ENCODE measurements at regions not wholly inside any gene's neighbourhood (a gene's known extent, or its start where the extent isn't known, plus 50 kb on each side); places are given as distances from the start of the nearest gene placed in this dataset.

DNA sequence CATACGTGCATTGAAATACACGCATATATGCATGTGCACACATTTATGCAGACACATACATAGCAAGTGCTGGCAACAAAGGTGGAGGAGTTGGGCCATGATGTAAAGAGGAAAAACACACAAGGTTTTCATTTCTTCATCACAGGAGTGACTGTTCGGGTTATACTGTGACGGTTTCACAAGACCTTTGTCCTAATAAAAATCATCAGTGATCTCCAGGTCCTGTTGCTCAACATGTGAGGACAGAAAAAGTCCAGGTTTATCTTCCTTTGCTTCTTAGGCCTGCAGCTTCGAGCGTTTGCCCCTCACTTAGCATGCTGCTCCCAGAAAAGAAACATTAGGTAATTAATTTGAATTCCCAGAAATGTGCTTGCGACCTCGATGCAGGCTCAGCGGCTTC lies 1260.0 kb upstream of the TMEM132C start:
- Histone ChIP-seq H3K4me1 (ENCODE audit: control insufficient read depth in 2 of 2, insufficient read depth in 1 of 2, low read depth in 1 of 2, low read length in 2 of 2) (peaks cover 0 to 1% of the 10 kb centered on the region in 2 donors), H3K27ac (replicated peaks; ENCODE audit: low read length) (no peak overlapping the region), H2BK15ac (ENCODE audit: low read length) (no peak overlapping the region), H3K14ac (ENCODE audit: low read length) (no peak overlapping the region), H2BK5ac (ENCODE audit: low read length) (no peak overlapping the region), H3K23ac (ENCODE audit: low read depth, low read length, poor library complexity) (no peak overlapping the region), H3K79me1 (ENCODE audit: low read depth, low read length) (no peaks in the 10 kb centered on the region), H3K4ac (ENCODE audit: low read length) (no peak overlapping the region), H4K8ac (ENCODE audit: low read depth, low read length) (no peak overlapping the region), H3K18ac (ENCODE audit: low read length) (no peak overlapping the region), H3K36me3 (replicated peaks in 1 of 2; ENCODE audit: control insufficient read depth in 2 of 2, insufficient read depth in 2 of 2, low read length in 2 of 2) (no peaks in the 10 kb centered on the region), H2AK5ac (ENCODE audit: low read depth, low read length) (no peak overlapping the region), H3K27me3 (ENCODE audit: control insufficient read depth in 3 of 3, insufficient read depth in 3 of 3, low read depth in 1 of 3, low read length in 3 of 3) (no peaks in the 10 kb centered on the region), H3K4me2 (ENCODE audit: insufficient read depth, low read length, poor library complexity, severe bottlenecking) (no peak overlapping the region), H3K4me3 (ENCODE audit: low read length in 2 of 2) (no peak overlapping the region), H3K9ac (ENCODE audit: low read depth, low read length, poor library complexity) (no peak overlapping the region), H3K9me3 (replicated peaks in 1 of 2; ENCODE audit: control insufficient read depth in 2 of 2, insufficient read depth in 1 of 2, low read depth in 1 of 2, low read length in 2 of 2) (no peaks in the 10 kb centered on the region), H4K91ac (ENCODE audit: low read depth, low read length, poor library complexity) (no peak overlapping the region), H2BK120ac (ENCODE audit: low read depth, low read length) (no peak overlapping the region), H2AFZ (ENCODE audit: low read length) (no peak overlapping the region), H2BK12ac (ENCODE audit: low read length) (no peak overlapping the region)
- DNase-seq (ENCODE audit: low spot score) = no peak
- 100% methylated on average over 1 of the region's 9 CpGs; no CpG with 5 or more reads in 1 of the 2 donors for WGBS, 2 donors (ENCODE audit: extremely low coverage in 2 of 2, insufficient read length in 2 of 2, insufficient replicate concordance in 1 of 2)

DNA sequence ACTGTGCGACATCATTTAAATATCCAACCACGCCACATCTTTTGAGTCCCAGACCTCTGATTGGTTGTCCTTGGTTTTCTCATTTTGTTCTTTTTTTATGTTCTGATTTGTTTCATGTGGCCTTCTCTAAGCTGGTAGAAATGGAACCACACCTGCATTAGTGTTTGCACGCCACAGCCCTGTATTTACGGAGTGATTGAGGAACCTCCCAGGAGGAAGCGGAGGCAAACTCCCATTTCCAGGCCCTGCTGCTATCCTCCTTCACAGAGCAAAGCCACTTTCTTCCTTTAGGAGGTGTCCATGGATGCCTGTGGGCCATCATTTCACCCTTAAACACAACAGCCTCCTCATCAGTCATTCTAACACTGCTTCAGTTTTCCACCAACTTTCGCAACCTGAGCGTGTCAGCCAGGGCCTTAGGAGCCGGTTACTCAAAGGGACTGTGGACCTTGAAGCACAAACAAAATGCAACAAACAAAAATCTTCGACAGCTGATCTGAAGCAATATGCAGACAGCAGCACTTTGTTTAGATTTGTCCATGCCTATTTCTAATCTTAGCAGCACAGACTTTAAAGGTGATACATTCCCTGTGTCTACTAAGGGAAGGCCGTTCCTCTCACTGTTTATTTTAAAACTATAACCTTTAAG lies 1258.1 kb upstream of the TMEM132C start:
- H2BK15ac ChIP-seq (ENCODE audit: low read length) = no peak overlapping the region
- H3K27me3 ChIP-seq (ENCODE audit: control insufficient read depth in 3 of 3, insufficient read depth in 3 of 3, low read depth in 1 of 3, low read length in 3 of 3) = no peaks in the 10 kb centered on the region
- H3K18ac ChIP-seq (ENCODE audit: low read length) = no peak overlapping the region
- no peak overlapping the region for H3K9ac ChIP-seq (ENCODE audit: low read depth, low read length, poor library complexity)
- no peak overlapping the region for H2AFZ ChIP-seq (ENCODE audit: low read length)
- H3K4me1 ChIP-seq (ENCODE audit: control insufficient read depth in 2 of 2, insufficient read depth in 1 of 2, low read depth in 1 of 2, low read length in 2 of 2) = peaks cover 0 to 4% of the 10 kb centered on the region in 2 donors
- H2BK5ac ChIP-seq (ENCODE audit: low read length) = no peak overlapping the region
- H2BK12ac ChIP-seq (ENCODE audit: low read length) = no peak overlapping the region
- H3K27ac ChIP-seq (replicated peaks; ENCODE audit: low read length) = no peak overlapping the region
- no peak for DNase-seq (ENCODE audit: low spot score)
- no peak overlapping the region for H4K8ac ChIP-seq (ENCODE audit: low read depth, low read length)
- H3K36me3 ChIP-seq (replicated peaks in 1 of 2; ENCODE audit: control insufficient read depth in 2 of 2, insufficient read depth in 2 of 2, low read length in 2 of 2) = no peaks in the 10 kb centered on the region
- H3K23ac ChIP-seq (ENCODE audit: low read depth, low read length, poor library complexity) = no peak overlapping the region
- H3K9me3 ChIP-seq (replicated peaks in 1 of 2; ENCODE audit: control insufficient read depth in 2 of 2, insufficient read depth in 1 of 2, low read depth in 1 of 2, low read length in 2 of 2) = no peaks in the 10 kb centered on the region
- no peak overlapping the region for H3K4me3 ChIP-seq (ENCODE audit: low read length in 2 of 2)
- WGBS, 2 donors (ENCODE audit: extremely low coverage in 2 of 2, insufficient read length in 2 of 2, insufficient replicate concordance in 1 of 2) = no CpG with 5 or more reads among the region's 10 CpGs
- H3K4ac ChIP-seq (ENCODE audit: low read length) = no peak overlapping the region
- no peak overlapping the region for H4K91ac ChIP-seq (ENCODE audit: low read depth, low read length, poor library complexity)
- no peak overlapping the region for H2AK5ac ChIP-seq (ENCODE audit: low read depth, low read length)
- H3K4me2 ChIP-seq (ENCODE audit: insufficient read depth, low read length, poor library complexity, severe bottlenecking) = no peak overlapping the region
- H2BK120ac ChIP-seq (ENCODE audit: low read depth, low read length) = no peak overlapping the region
- H3K79me1 ChIP-seq (ENCODE audit: low read depth, low read length) = no peaks in the 10 kb centered on the region
- no peak overlapping the region for H3K14ac ChIP-seq (ENCODE audit: low read length)

DNA sequence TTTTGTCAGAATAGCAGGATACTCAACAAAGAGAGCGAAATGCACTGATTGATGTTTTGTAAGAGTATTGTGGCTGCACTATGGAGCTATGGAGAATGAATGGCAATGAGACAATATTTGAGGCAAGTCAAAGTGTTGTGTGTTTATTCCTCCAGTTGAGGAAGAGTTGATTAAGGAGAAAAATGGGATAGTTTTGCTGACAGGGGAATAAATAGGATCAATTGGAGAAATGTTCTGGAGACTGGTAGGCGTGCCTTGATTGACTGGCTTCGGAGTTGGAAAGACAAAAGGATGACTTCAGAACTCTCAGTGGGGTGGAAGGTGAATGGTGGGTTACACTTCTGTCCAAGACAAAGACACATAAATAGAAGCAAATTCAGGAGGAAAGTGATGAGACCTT lies 1254.9 kb upstream of the TMEM132C start:
- Histone ChIP-seq H3K23ac (ENCODE audit: low read depth, low read length, poor library complexity) (no peak overlapping the region), H3K4me2 (ENCODE audit: insufficient read depth, low read length, poor library complexity, severe bottlenecking) (no peak overlapping the region), H2BK5ac (ENCODE audit: low read length) (no peak overlapping the region), H3K27me3 (ENCODE audit: control insufficient read depth in 3 of 3, insufficient read depth in 3 of 3, low read depth in 1 of 3, low read length in 3 of 3) (no peaks in the 10 kb centered on the region), H2AK5ac (ENCODE audit: low read depth, low read length) (no peak overlapping the region), H2BK15ac (ENCODE audit: low read length) (no peak overlapping the region), H2AFZ (ENCODE audit: low read length) (no peak overlapping the region), H3K14ac (ENCODE audit: low read length) (no peak overlapping the region), H2BK120ac (ENCODE audit: low read depth, low read length) (no peak overlapping the region), H3K4ac (ENCODE audit: low read length) (no peak overlapping the region), H3K27ac (replicated peaks; ENCODE audit: low read length) (no peak overlapping the region), H2BK12ac (ENCODE audit: low read length) (no peak overlapping the region), H3K4me1 (ENCODE audit: control insufficient read depth in 2 of 2, insufficient read depth in 1 of 2, low read depth in 1 of 2, low read length in 2 of 2) (peaks cover 0 to 7% of the 10 kb centered on the region in 2 donors), H3K79me1 (ENCODE audit: low read depth, low read length) (no peaks in the 10 kb centered on the region), H3K9ac (ENCODE audit: low read depth, low read length, poor library complexity) (no peak overlapping the region), H3K9me3 (replicated peaks in 1 of 2; ENCODE audit: control insufficient read depth in 2 of 2, insufficient read depth in 1 of 2, low read depth in 1 of 2, low read length in 2 of 2) (no peaks in the 10 kb centered on the region), H3K4me3 (ENCODE audit: low read length in 2 of 2) (no peak overlapping the region), H4K8ac (ENCODE audit: low read depth, low read length) (no peak overlapping the region), H4K91ac (ENCODE audit: low read depth, low read length, poor library complexity) (no peak overlapping the region), H3K36me3 (replicated peaks in 1 of 2; ENCODE audit: control insufficient read depth in 2 of 2, insufficient read depth in 2 of 2, low read length in 2 of 2) (no peaks in the 10 kb centered on the region), H3K18ac (ENCODE audit: low read length) (no peak overlapping the region)
- no peak for DNase-seq (ENCODE audit: low spot score)
- WGBS, 2 donors (ENCODE audit: extremely low coverage in 2 of 2, insufficient read length in 2 of 2, insufficient replicate concordance in 1 of 2) = no CpG with 5 or more reads among the region's 3 CpGs

DNA sequence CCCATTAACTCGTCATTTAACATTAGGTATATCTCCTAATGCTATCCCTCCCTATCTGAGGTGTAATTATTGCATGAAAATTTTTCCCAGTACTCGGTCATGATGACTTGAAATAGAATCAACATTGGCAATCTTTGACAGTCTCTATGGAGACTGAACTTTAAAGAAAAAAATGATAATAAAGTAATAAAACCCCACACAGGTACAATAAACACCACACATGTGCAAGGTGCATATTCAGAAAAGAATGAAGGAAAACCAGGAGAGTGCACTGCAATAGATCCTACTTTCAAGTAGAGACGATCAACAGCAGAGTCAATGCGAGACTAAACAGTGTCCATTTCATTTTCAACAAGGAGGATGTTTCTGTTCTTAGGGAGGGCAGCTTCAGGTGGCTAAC lies 1253.8 kb upstream of the TMEM132C start:
- Histone ChIP-seq H3K27me3 (ENCODE audit: control insufficient read depth in 3 of 3, insufficient read depth in 3 of 3, low read depth in 1 of 3, low read length in 3 of 3) (no peaks in the 10 kb centered on the region), H2BK15ac (ENCODE audit: low read length) (no peak overlapping the region), H3K9me3 (replicated peaks in 1 of 2; ENCODE audit: control insufficient read depth in 2 of 2, insufficient read depth in 1 of 2, low read depth in 1 of 2, low read length in 2 of 2) (no peaks in the 10 kb centered on the region), H3K27ac (replicated peaks; ENCODE audit: low read length) (no peak overlapping the region), H3K9ac (ENCODE audit: low read depth, low read length, poor library complexity) (no peak overlapping the region), H3K4ac (ENCODE audit: low read length) (no peak overlapping the region), H3K4me2 (ENCODE audit: insufficient read depth, low read length, poor library complexity, severe bottlenecking) (no peak overlapping the region), H2BK5ac (ENCODE audit: low read length) (no peak overlapping the region), H2BK120ac (ENCODE audit: low read depth, low read length) (no peak overlapping the region), H2AFZ (ENCODE audit: low read length) (no peak overlapping the region), H3K14ac (ENCODE audit: low read length) (no peak overlapping the region), H2BK12ac (ENCODE audit: low read length) (no peak overlapping the region), H4K91ac (ENCODE audit: low read depth, low read length, poor library complexity) (no peak overlapping the region), H4K8ac (ENCODE audit: low read depth, low read length) (no peak overlapping the region), H3K23ac (ENCODE audit: low read depth, low read length, poor library complexity) (no peak overlapping the region), H3K4me1 (ENCODE audit: control insufficient read depth in 2 of 2, insufficient read depth in 1 of 2, low read depth in 1 of 2, low read length in 2 of 2) (peaks cover 0 to 7% of the 10 kb centered on the region in 2 donors), H2AK5ac (ENCODE audit: low read depth, low read length) (no peak overlapping the region), H3K79me1 (ENCODE audit: low read depth, low read length) (no peaks in the 10 kb centered on the region), H3K4me3 (ENCODE audit: low read length in 2 of 2) (no peak overlapping the region), H3K36me3 (replicated peaks in 1 of 2; ENCODE audit: control insufficient read depth in 2 of 2, insufficient read depth in 2 of 2, low read length in 2 of 2) (no peaks in the 10 kb centered on the region), H3K18ac (ENCODE audit: low read length) (no peak overlapping the region)
- DNase-seq (ENCODE audit: low spot score) = no peak
- no CpG with 5 or more reads among the region's 4 CpGs for WGBS, 2 donors (ENCODE audit: extremely low coverage in 2 of 2, insufficient read length in 2 of 2, insufficient replicate concordance in 1 of 2)
